ENCODE measurements at regions not wholly inside any gene's neighbourhood (a gene's known extent, or its start where the extent isn't known, plus 50 kb on each side); places are given as distances from the start of the nearest gene placed in this dataset.

DNA sequence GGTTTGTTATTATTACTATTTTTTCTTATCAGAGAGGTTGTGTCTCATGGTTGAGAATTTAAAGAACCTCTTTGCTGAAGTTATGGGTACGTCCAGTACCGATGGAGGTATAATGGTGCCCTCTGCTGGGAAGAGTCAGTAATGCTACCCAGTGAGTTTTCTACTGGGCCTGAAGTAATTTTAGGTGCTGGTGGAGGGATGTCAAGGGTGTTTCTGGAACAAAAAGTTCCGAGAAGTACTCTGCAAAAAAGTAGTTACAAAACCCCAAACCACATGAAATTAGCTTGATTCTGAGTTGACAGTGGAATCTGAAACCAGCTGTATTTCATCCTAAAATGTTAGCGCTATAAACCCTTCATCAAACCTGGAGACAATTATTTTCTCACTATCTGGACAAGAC, 102.5 kb upstream of the MID1 start:
- Histone ChIP-seq H2BK5ac (ENCODE audit: low read depth, low read length) (no peak overlapping the region), H3K23ac (ENCODE audit: insufficient read length) (no peak overlapping the region), H3K4me1 (replicated peaks in 1 of 4; ENCODE audit: control insufficient read depth in 3 of 4, insufficient read depth in 4 of 4, low read length in 3 of 4) (no peaks in the 10 kb centered on the region), H3K14ac (ENCODE audit: insufficient read length) (no peak overlapping the region), H2AK5ac (ENCODE audit: low read depth, low read length) (no peak overlapping the region), H3K4me3 (ENCODE audit: extremely low read depth in 1 of 4, insufficient read depth in 2 of 4, low read depth in 3 of 4, low read length in 4 of 4) (no peak overlapping the region), H2BK15ac (ENCODE audit: low read length) (no peak overlapping the region), H3K18ac (ENCODE audit: extremely low read depth, low read length) (no peak overlapping the region), H2AFZ (ENCODE audit: low read length) (no peak overlapping the region), H3K56ac (replicated peaks; ENCODE audit: insufficient read length, low read depth, low read length) (no peak overlapping the region), H2BK120ac (replicated peaks; ENCODE audit: low read depth, low read length) (no peak overlapping the region), H3K9ac (replicated peaks in 1 of 4; ENCODE audit: extremely low read depth in 1 of 4, low read depth in 3 of 4, low read length in 3 of 4) (no peak overlapping the region), H2BK12ac (ENCODE audit: low read depth, low read length) (no peak overlapping the region), H4K91ac (replicated peaks; ENCODE audit: insufficient read length, low read length) (no peak overlapping the region), H3K4ac (replicated peaks; ENCODE audit: insufficient read length, low read depth, low read length) (no peak overlapping the region), H3K23me2 (ENCODE audit: low read depth, low read length) (no peaks in the 10 kb centered on the region), H3K4me2 (ENCODE audit: insufficient read depth in 1 of 2, low read depth in 2 of 2, low read length in 2 of 2) (no peak overlapping the region), H3K27me3 (replicated peaks in 1 of 4; ENCODE audit: control insufficient read depth in 3 of 4, extremely low read depth in 1 of 4, insufficient read depth in 3 of 4, low read length in 3 of 4) (no peaks in the 10 kb centered on the region), H2BK20ac (ENCODE audit: low read length) (no peak overlapping the region), H3K79me1 (ENCODE audit: low read depth, low read length) (no peaks in the 10 kb centered on the region), H4K8ac (ENCODE audit: extremely low read depth, insufficient read depth, low read length) (no peak overlapping the region), H3K79me2 (ENCODE audit: control insufficient read depth in 1 of 2, insufficient read depth in 2 of 2, low read length in 2 of 2) (no peaks in the 10 kb centered on the region), H3K36me3 (ENCODE audit: control insufficient read depth in 2 of 4, insufficient read depth in 4 of 4, low read length in 3 of 4) (no peaks in the 10 kb centered on the region), H4K20me1 (replicated peaks in 1 of 2; ENCODE audit: control insufficient read depth in 1 of 2, insufficient read depth in 2 of 2, low read length in 2 of 2) (no peaks in the 10 kb centered on the region), H3K9me3 (ENCODE audit: insufficient read depth in 2 of 2, low read depth in 1 of 2, low read length in 1 of 2) (no peaks in the 10 kb centered on the region), H4K5ac (ENCODE audit: insufficient read length, low read depth, low read length) (no peak overlapping the region), H3K27ac (ENCODE audit: low read depth, low read length) (no peak overlapping the region)
- TF ChIP-seq, protein P1, sequence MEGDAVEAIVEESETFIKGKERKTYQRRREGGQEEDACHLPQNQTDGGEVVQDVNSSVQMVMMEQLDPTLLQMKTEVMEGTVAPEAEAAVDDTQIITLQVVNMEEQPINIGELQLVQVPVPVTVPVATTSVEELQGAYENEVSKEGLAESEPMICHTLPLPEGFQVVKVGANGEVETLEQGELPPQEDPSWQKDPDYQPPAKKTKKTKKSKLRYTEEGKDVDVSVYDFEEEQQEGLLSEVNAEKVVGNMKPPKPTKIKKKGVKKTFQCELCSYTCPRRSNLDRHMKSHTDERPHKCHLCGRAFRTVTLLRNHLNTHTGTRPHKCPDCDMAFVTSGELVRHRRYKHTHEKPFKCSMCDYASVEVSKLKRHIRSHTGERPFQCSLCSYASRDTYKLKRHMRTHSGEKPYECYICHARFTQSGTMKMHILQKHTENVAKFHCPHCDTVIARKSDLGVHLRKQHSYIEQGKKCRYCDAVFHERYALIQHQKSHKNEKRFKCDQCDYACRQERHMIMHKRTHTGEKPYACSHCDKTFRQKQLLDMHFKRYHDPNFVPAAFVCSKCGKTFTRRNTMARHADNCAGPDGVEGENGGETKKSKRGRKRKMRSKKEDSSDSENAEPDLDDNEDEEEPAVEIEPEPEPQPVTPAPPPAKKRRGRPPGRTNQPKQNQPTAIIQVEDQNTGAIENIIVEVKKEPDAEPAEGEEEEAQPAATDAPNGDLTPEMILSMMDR (IDR thresholded peaks at IDR 0.05; ENCODE audit: control extremely low read depth in 1 of 3, insufficient read depth in 1 of 3, low read depth in 1 of 3, low read length in 3 of 3): peak in 2 of 3 experiments; percentile 54 to 59; a peak in 3 of 4 replicates
- TF ChIP-seq CHD1 (IDR thresholded peaks at IDR 0.05; ENCODE audit: low read depth, low read length): no peak
- no peak for TF ChIP-seq SRF (IDR thresholded peaks at IDR 0.05; ENCODE audit: low read depth, low read length)
- no peak for TF ChIP-seq POLR2A (IDR thresholded peaks at IDR 0.05; ENCODE audit: control extremely low read depth in 1 of 2, low read depth in 2 of 2, low read length in 2 of 2)
- no peak for TF ChIP-seq SIRT6 (IDR thresholded peaks at IDR 0.05; ENCODE audit: low read length)
- peak; percentile 73 to 81 for TF ChIP-seq RAD21 (IDR thresholded peaks at IDR 0.05 in 1 of 2, conservative IDR thresholded peaks at IDR 0.05 in 1 of 2; ENCODE audit: low read depth in 2 of 2, low read length in 2 of 2)
- DNase-seq (ENCODE audit: low read depth in 1 of 2, low spot score in 2 of 2) (peak in 1 of 2 experiments; percentile 76), FAIRE-seq (peak; percentile 97)
- CTCF ChIA-PET (ENCODE audit: partially characterized antibody): interaction anchor here (0.5 to 4.5 kb wide), 34 partner anchors 9 to 534 kb away, joined by 3 to 30 read pairs (median 3); no protein-coding TSS in a partner anchor
- WGBS, 2 experiments (ENCODE audit: extremely low coverage in 1 of 2, insufficient coverage in 1 of 2, insufficient read length in 1 of 2, insufficient replicate concordance in 2 of 2, low coverage in 1 of 2, low lambda C conversion rate in 2 of 2, missing lambda C conversion rate in 1 of 2): 43% methylated on average over 4 of the region's 4 CpGs; no CpG with 5 or more reads in 1 of the 2 experiments
- POLR2A ChIA-PET (ENCODE audit: partially characterized antibody): interaction anchor here (0.9 kb wide), 1 partner anchor 94 kb away, joined by 3 read pairs; no protein-coding TSS in a partner anchor
